Stomach (tissue), 4 donors: ENCODE measurements at regions not wholly inside any gene's neighbourhood (a gene's known extent, or its start where the extent isn't known, plus 50 kb on each side); places are given as distances from the start of the nearest gene placed in this dataset.

Experiments
- EP300 ChIP-seq: sonication (generic); formaldehyde crosslinking; IDR thresholded peaks from one replicate; pipeline ENCODE4 v1.6.1; 2017; ENCODE audit warnings: antibody characterized with exemption
- POLR2A ChIP-seq, 4 donors: fragments of 450-650 bp; IDR thresholded peaks; one replicate each; pipeline ENCODE4 v1.6.1; 2016; ENCODE audit warnings: antibody characterized with exemption in 4 of 4, control low read depth in 2 of 4, mild to moderate bottlenecking in 1 of 4, moderate library complexity in 1 of 4
- TF ChIP-seq, protein P1 (sequence below), 7 experiments: fragments of 450-650 bp in 4 of 7; fragments of 200-600 bp in 3 of 7; sonication (generic) in 3 of 7; IDR thresholded peaks; one replicate each; pipeline ENCODE4 v1.5.1; 2016 to 2019; ENCODE audit warnings: antibody characterized with exemption in 7 of 7, control low read depth in 2 of 7, mild to moderate bottlenecking in 1 of 7

DNA sequence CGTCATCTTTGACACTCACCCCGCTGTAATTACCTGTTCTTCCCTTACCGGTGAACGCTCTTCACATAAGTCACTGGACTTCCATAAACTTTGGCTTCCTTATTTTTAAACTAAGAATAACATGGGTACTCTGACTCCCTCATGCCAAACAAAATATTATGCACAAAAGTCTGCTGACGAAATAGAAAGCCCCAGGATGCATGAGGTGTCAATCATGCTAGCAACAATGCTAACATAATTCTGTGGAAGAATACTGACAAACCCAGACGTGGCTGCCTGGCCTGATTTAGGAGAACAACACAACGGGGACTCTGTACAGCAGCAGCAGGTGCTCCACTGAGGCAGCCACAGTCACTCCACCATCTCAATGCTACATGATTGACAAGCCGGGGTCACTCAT, 137.5 kb downstream of the CCDC71L start:
- TF ChIP-seq, protein P1, sequence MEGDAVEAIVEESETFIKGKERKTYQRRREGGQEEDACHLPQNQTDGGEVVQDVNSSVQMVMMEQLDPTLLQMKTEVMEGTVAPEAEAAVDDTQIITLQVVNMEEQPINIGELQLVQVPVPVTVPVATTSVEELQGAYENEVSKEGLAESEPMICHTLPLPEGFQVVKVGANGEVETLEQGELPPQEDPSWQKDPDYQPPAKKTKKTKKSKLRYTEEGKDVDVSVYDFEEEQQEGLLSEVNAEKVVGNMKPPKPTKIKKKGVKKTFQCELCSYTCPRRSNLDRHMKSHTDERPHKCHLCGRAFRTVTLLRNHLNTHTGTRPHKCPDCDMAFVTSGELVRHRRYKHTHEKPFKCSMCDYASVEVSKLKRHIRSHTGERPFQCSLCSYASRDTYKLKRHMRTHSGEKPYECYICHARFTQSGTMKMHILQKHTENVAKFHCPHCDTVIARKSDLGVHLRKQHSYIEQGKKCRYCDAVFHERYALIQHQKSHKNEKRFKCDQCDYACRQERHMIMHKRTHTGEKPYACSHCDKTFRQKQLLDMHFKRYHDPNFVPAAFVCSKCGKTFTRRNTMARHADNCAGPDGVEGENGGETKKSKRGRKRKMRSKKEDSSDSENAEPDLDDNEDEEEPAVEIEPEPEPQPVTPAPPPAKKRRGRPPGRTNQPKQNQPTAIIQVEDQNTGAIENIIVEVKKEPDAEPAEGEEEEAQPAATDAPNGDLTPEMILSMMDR (IDR thresholded peaks at IDR 0.05): no peak
- TF ChIP-seq POLR2A (IDR thresholded peaks at IDR 0.05) (no peak), EP300 (no peak)
